Erythroblast (primary cell): ENCODE measurements at regions not wholly inside any gene's neighbourhood (a gene's known extent, or its start where the extent isn't known, plus 50 kb on each side); places are given as distances from the start of the nearest gene placed in this dataset.

Source experiments
- DNase-seq, 2 experiments: peaks; one replicate each; lab custom pipeline; 2025; lab: John Stamatoyannopoulos, UW
- GATA1 ChIP-seq: IDR thresholded peaks from 2 replicates; pipeline ENCODE4 v1.6.1; 2011; ENCODE audit warnings: low read depth, mild to moderate bottlenecking, control low read depth, low read length, moderate library complexity
- POLR2A ChIP-seq: IDR thresholded peaks from 2 replicates; pipeline ENCODE4 v1.6.1; 2011; ENCODE audit warnings: mild to moderate bottlenecking, low read length

GRCh38 chr22:46078241-46079092 is 71.9 kb upstream of the PPARA start:
- TF ChIP-seq GATA1: no peak
- no peak for TF ChIP-seq POLR2A
- no peak for DNase-seq

GRCh38 chr22:46079093-46079860 is 71.0 kb upstream of the PPARA start:
- DNase-seq: no peak

GRCh38 chr22:46079861-46080821 is 70.2 kb upstream of the PPARA start:
- TF ChIP-seq POLR2A: no peak
- no peak for TF ChIP-seq GATA1
- DNase-seq: no peak

More at GRCh38 chr22:46079093-46079860, 71.0 kb upstream of the PPARA start:
- TF ChIP-seq POLR2A (no peak), GATA1 (no peak)

GRCh38 chr22:46081036-46081830 is 69.1 kb upstream of the PPARA start:
- no peak for DNase-seq
- TF ChIP-seq POLR2A (no peak), GATA1 (no peak)

- TF ChIP-seq POLR2A (no peak), GATA1 (no peak)
- no peak for DNase-seq
These were observed 68.5 kb upstream of the PPARA start for GRCh38 chr22:46081831-46082210.

- TF ChIP-seq POLR2A (no peak), GATA1 (no peak)
- DNase-seq: no peak
These were observed 67.7 kb upstream of the PPARA start for GRCh38 chr22:46082633-46083032.

- no peak for DNase-seq
- TF ChIP-seq GATA1: no peak
These were observed 66.7 kb upstream of the PPARA start for GRCh38 chr22:46083383-46084350.

- no peak for DNase-seq
- TF ChIP-seq POLR2A (no peak), GATA1 (no peak)
These were observed 66.0 kb upstream of the PPARA start for GRCh38 chr22:46084376-46084775.

GRCh38 chr22:46084943-46085827 is 65.1 kb upstream of the PPARA start:
- no peak for DNase-seq
- TF ChIP-seq GATA1 (no peak), POLR2A (no peak)

- DNase-seq: no peak
- no peak for TF ChIP-seq GATA1
- no peak for TF ChIP-seq POLR2A
These were observed 64.3 kb upstream of the PPARA start for GRCh38 chr22:46085828-46086576.
